Activated T-cell treated with anti-CD3 and anti-CD28 coated beads, Interleukin-2, amount 50 U/mL, for 24 hours (primary cell): ENCODE measurements at regions not wholly inside any gene's neighbourhood (a gene's known extent, or its start where the extent isn't known, plus 50 kb on each side); places are given as distances from the start of the nearest gene placed in this dataset.

ENCODE experiments used
- DNase-seq: peaks from one replicate; pipeline ENCODE4 v3.0.0-alpha.2; 2020
- H3K27ac Mint-ChIP-seq: 2 replicates; pipeline ENCODE4 v1.8.0; 2020; ENCODE audit warnings: mild to moderate bottlenecking, mixed read lengths
- H3K27me3 Mint-ChIP-seq: 2 replicates; pipeline ENCODE4 v1.8.0; 2020; ENCODE audit warnings: mixed read lengths
- H3K36me3 Mint-ChIP-seq: 2 replicates; pipeline ENCODE4 v1.8.0; 2020; ENCODE audit warnings: low read depth, mixed read lengths
- H3K4me1 Mint-ChIP-seq: 2 replicates; pipeline ENCODE4 v1.8.0; 2020; ENCODE audit warnings: low read depth, mixed read lengths
- H3K4me3 Mint-ChIP-seq: 2 replicates; pipeline ENCODE4 v1.8.0; 2020; ENCODE audit warnings: mild to moderate bottlenecking, moderate library complexity, mixed read lengths
- H3K9me3 Mint-ChIP-seq: 2 replicates; pipeline ENCODE4 v1.8.0; 2020; ENCODE audit warnings: mixed read lengths

DNA sequence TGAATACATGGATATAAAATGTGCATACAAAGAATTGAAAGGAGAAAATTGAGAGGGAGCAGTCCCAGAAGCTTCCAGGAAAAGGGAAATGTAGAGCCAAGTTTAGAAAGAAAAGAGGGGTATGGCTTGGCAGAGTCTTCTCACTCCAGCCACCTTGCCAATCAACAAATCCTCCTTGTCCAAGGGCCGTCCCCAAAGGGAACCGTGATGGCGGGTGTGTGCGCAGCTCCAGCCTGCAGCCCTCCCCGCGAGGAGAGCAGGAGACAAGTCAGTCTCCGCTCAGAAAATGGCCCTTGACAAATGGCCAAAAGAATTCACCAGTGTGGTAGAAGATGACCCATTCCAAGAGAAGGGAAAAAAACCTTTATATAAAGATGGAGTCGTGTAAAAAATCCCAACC is 448.3 kb upstream of the POU3F3 start:
- Mint-ChIP-seq H3K36me3 (no peaks in the 10 kb centered on the region), H3K4me3 (no peak overlapping the region), H3K9me3 (no peaks in the 10 kb centered on the region), H3K27ac (no peak overlapping the region), H3K4me1 (no peaks in the 10 kb centered on the region), H3K27me3 (peaks cover 3% of the 10 kb centered on the region)
- DNase-seq, result no peak

GRCh38 chr2:104406261-104406726 is 447.6 kb upstream of the POU3F3 start:
- H3K27me3 Mint-ChIP-seq, result peaks cover 3% of the 10 kb centered on the region
- H3K4me3 Mint-ChIP-seq, result no peak overlapping the region
- no peaks in the 10 kb centered on the region for H3K4me1 Mint-ChIP-seq
- H3K36me3 Mint-ChIP-seq, result no peaks in the 10 kb centered on the region
- no peak for DNase-seq
- H3K27ac Mint-ChIP-seq, result no peak overlapping the region
- no peaks in the 10 kb centered on the region for H3K9me3 Mint-ChIP-seq

- H3K4me3 Mint-ChIP-seq, result no peak overlapping the region
- no peak for DNase-seq
- H3K36me3 Mint-ChIP-seq, result no peaks in the 10 kb centered on the region
- H3K4me1 Mint-ChIP-seq, result no peaks in the 10 kb centered on the region
- no peak overlapping the region for H3K27ac Mint-ChIP-seq
- peaks cover 3% of the 10 kb centered on the region for H3K27me3 Mint-ChIP-seq
- H3K9me3 Mint-ChIP-seq, result no peaks in the 10 kb centered on the region
These were observed 446.3 kb upstream of the POU3F3 start for GRCh38 chr2:104407641-104408040.

GRCh38 chr2:104408266-104408665 is 445.6 kb upstream of the POU3F3 start:
- H3K9me3 Mint-ChIP-seq, result no peaks in the 10 kb centered on the region
- H3K4me1 Mint-ChIP-seq, result no peaks in the 10 kb centered on the region
- H3K4me3 Mint-ChIP-seq, result no peak overlapping the region
- peaks cover 3% of the 10 kb centered on the region for H3K27me3 Mint-ChIP-seq
- no peaks in the 10 kb centered on the region for H3K36me3 Mint-ChIP-seq
- DNase-seq, result no peak
- no peak overlapping the region for H3K27ac Mint-ChIP-seq

DNA sequence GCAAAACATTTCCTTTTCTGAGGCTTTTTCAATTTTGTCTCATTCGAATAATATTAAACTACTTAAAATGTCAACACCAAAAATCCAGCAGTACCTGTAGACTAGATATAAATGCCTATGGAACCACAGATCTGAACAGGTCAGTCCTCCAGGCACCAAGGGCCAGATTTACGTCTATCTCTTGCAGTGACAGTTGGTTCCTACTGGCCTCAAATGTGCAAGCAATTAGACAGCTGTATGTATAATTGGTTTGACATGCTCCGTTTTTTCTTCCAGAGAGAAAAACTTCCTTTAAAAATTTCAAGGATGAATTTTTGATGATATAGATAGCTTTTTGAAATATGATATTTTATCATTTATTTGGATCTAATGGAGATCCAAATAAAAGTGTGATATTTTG is 443.8 kb upstream of the POU3F3 start:
- no peaks in the 10 kb centered on the region for H3K27me3 Mint-ChIP-seq
- no peak overlapping the region for H3K27ac Mint-ChIP-seq
- no peak for DNase-seq
- no peaks in the 10 kb centered on the region for H3K36me3 Mint-ChIP-seq
- H3K4me1 Mint-ChIP-seq, result no peaks in the 10 kb centered on the region
- no peak overlapping the region for H3K4me3 Mint-ChIP-seq
- H3K9me3 Mint-ChIP-seq, result no peaks in the 10 kb centered on the region

DNA sequence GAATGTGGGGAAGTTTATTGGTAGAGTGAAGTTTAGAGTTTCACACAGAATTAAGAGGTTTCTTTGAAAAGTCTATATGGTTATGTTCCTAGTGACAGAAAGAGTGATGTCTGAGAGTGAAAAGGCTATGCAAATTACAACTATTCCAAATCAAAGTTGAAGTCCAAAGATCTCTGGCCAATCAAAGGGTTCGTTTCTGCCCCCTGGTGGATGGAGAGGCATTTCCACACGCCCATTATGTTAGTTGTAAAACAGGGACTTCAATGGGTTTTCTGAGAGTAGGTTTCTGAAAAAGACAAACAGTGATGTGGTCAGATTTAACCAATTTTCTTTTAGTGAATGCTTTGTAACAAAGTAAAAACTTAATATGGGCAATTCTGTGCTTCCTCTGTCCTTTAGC is 441.5 kb upstream of the POU3F3 start:
- Mint-ChIP-seq H3K4me1 (no peaks in the 10 kb centered on the region), H3K4me3 (no peak overlapping the region), H3K27ac (no peak overlapping the region), H3K27me3 (peaks cover 2% of the 10 kb centered on the region), H3K36me3 (no peaks in the 10 kb centered on the region), H3K9me3 (no peaks in the 10 kb centered on the region)
- DNase-seq, result no peak

DNA sequence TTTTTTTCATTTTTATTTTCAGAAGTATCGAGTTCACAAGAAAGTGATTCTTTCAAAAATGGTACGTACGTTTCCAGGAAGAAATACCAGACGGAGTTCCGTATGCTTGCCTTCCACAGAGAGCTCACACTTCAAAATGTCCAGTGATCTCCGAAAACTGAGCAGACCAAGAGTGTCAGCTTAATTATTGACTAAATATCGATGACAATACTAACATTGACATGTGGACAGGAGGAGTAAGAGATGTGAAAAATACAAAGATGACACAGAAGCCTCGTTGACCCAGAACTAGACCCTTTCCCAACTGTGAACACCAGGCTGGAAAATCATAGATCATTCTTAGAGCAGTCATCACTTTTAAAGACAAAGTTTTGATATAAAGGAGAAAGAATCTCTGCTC is 440.0 kb upstream of the POU3F3 start:
- H3K27me3 Mint-ChIP-seq, result peaks cover 2% of the 10 kb centered on the region
- no peak overlapping the region for H3K27ac Mint-ChIP-seq

GRCh38 chr2:104415284-104415683 is 438.6 kb upstream of the POU3F3 start:
- H3K4me1 Mint-ChIP-seq, result no peaks in the 10 kb centered on the region
- no peak overlapping the region for H3K4me3 Mint-ChIP-seq
- H3K27ac Mint-ChIP-seq, result no peak overlapping the region
- peaks cover 2% of the 10 kb centered on the region for H3K27me3 Mint-ChIP-seq
- H3K36me3 Mint-ChIP-seq, result no peaks in the 10 kb centered on the region
- DNase-seq, result no peak
- no peaks in the 10 kb centered on the region for H3K9me3 Mint-ChIP-seq

More for the DNA sequence above, 440.0 kb upstream of the POU3F3 start:
- Mint-ChIP-seq H3K4me1 (no peaks in the 10 kb centered on the region), H3K4me3 (no peak overlapping the region), H3K9me3 (no peaks in the 10 kb centered on the region), H3K36me3 (no peaks in the 10 kb centered on the region)
- no peak for DNase-seq

GRCh38 chr2:104416339-104417000 is 437.4 kb upstream of the POU3F3 start:
- no peaks in the 10 kb centered on the region for H3K9me3 Mint-ChIP-seq
- no peak for DNase-seq
- peaks cover 2% of the 10 kb centered on the region for H3K27me3 Mint-ChIP-seq
- H3K4me3 Mint-ChIP-seq, result no peak overlapping the region
- H3K36me3 Mint-ChIP-seq, result no peaks in the 10 kb centered on the region
- no peak overlapping the region for H3K27ac Mint-ChIP-seq
- no peaks in the 10 kb centered on the region for H3K4me1 Mint-ChIP-seq

DNA sequence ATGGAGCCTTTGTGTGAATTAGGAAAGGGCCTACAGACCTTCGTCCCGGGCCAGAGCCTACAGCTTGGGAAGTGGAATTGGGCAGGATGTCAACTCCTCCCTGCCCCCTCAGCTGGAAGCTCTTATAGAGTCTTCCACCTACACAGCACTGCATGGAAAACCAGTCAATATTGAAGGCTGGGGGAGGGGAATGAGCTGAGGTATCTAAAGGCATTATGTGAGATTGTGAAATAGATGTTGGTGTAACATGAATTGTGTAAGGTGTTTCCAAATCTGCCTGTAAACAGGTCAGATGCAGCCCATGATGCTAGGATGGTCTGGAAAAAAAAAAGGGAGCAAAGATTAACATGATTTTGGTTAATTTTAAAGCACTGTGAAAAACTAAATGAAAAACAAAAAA is 433.5 kb upstream of the POU3F3 start:
- Mint-ChIP-seq H3K36me3 (no peaks in the 10 kb centered on the region), H3K27ac (no peak overlapping the region), H3K27me3 (peaks cover 2% of the 10 kb centered on the region), H3K9me3 (no peaks in the 10 kb centered on the region), H3K4me1 (no peaks in the 10 kb centered on the region), H3K4me3 (no peak overlapping the region)
- no peak for DNase-seq

- no peaks in the 10 kb centered on the region for H3K36me3 Mint-ChIP-seq
- no peak for DNase-seq
- H3K9me3 Mint-ChIP-seq, result no peaks in the 10 kb centered on the region
- H3K4me3 Mint-ChIP-seq, result no peak overlapping the region
- H3K27me3 Mint-ChIP-seq, result peaks cover 2% of the 10 kb centered on the region
- no peak overlapping the region for H3K27ac Mint-ChIP-seq
- H3K4me1 Mint-ChIP-seq, result no peaks in the 10 kb centered on the region
These were observed 433.0 kb upstream of the POU3F3 start for GRCh38 chr2:104420953-104421352.

GRCh38 chr2:104425850-104426595 is 427.9 kb upstream of the POU3F3 start:
- Mint-ChIP-seq H3K27me3 (peaks cover 6% of the 10 kb centered on the region), H3K27ac (no peak overlapping the region), H3K9me3 (no peaks in the 10 kb centered on the region), H3K36me3 (no peaks in the 10 kb centered on the region), H3K4me3 (no peak overlapping the region), H3K4me1 (no peaks in the 10 kb centered on the region)
- DNase-seq, result no peak

- H3K4me1 Mint-ChIP-seq, result no peaks in the 10 kb centered on the region
- DNase-seq, result no peak
- no peaks in the 10 kb centered on the region for H3K36me3 Mint-ChIP-seq
- H3K4me3 Mint-ChIP-seq, result no peak overlapping the region
- peaks cover 19% of the 10 kb centered on the region for H3K27me3 Mint-ChIP-seq
- H3K27ac Mint-ChIP-seq, result no peak overlapping the region
- no peaks in the 10 kb centered on the region for H3K9me3 Mint-ChIP-seq
These were observed 425.8 kb upstream of the POU3F3 start for GRCh38 chr2:104428155-104428554.

GRCh38 chr2:104429639-104430358 is 424.1 kb upstream of the POU3F3 start:
- Mint-ChIP-seq H3K27me3 (peaks cover 25% of the 10 kb centered on the region), H3K27ac (no peak overlapping the region), H3K4me1 (peaks cover 7% of the 10 kb centered on the region), H3K4me3 (no peak overlapping the region), H3K9me3 (no peaks in the 10 kb centered on the region), H3K36me3 (no peaks in the 10 kb centered on the region)
- DNase-seq, result no peak

GRCh38 chr2:104430359-104430740 is 423.6 kb upstream of the POU3F3 start:
- no peak for DNase-seq
- Mint-ChIP-seq H3K9me3 (no peaks in the 10 kb centered on the region), H3K4me3 (no peak overlapping the region), H3K36me3 (no peaks in the 10 kb centered on the region), H3K27me3 (peaks cover 25% of the 10 kb centered on the region), H3K4me1 (peaks cover 8% of the 10 kb centered on the region), H3K27ac (no peak overlapping the region)
